ENCODE measurements at regions not wholly inside any gene's neighbourhood (a gene's known extent, or its start where the extent isn't known, plus 50 kb on each side); places are given as distances from the start of the nearest gene placed in this dataset.

- Histone ChIP-seq H3K27ac (ENCODE audit: low read depth) (no peak overlapping the region), H3K4me1 (ENCODE audit: insufficient read depth) (peaks cover 2% of the 10 kb centered on the region), H3K36me3 (ENCODE audit: insufficient read depth) (no peaks in the 10 kb centered on the region), H3K4me3 (ENCODE audit: low read depth, low read length) (no peak overlapping the region)
- DNase-seq (ENCODE audit: extremely low spot score) = no peak
- 98% methylated on average over 1 of the region's 1 CpG for WGBS
Observed at GRCh38 chr14:51538973-51539372, 112.7 kb upstream of the FRMD6 start.

GRCh38 chr14:51539571-51540037 lies 112.1 kb upstream of the FRMD6 start:
- Histone ChIP-seq H3K4me3 (ENCODE audit: low read depth, low read length) (no peak overlapping the region), H3K4me1 (ENCODE audit: insufficient read depth) (peaks cover 2% of the 10 kb centered on the region), H3K36me3 (ENCODE audit: insufficient read depth) (no peaks in the 10 kb centered on the region), H3K27ac (ENCODE audit: low read depth) (no peak overlapping the region)
- 35% methylated on average over 1 of the region's 1 CpG for WGBS
- DNase-seq (ENCODE audit: extremely low spot score) = no peak

GRCh38 chr14:51540364-51540763 lies 111.3 kb upstream of the FRMD6 start:
- H3K4me3 ChIP-seq (ENCODE audit: low read depth, low read length) = no peak overlapping the region
- no peaks in the 10 kb centered on the region for H3K36me3 ChIP-seq (ENCODE audit: insufficient read depth)
- peaks cover 2% of the 10 kb centered on the region for H3K4me1 ChIP-seq (ENCODE audit: insufficient read depth)
- WGBS = 70% methylated on average over 3 of the region's 3 CpGs
- DNase-seq (ENCODE audit: extremely low spot score) = no peak
- peak overlapping the region; percentile 57 for H3K27ac ChIP-seq (ENCODE audit: low read depth)

- 46% methylated on average over 4 of the region's 4 CpGs for WGBS
- peaks cover 2% of the 10 kb centered on the region for H3K4me1 ChIP-seq (ENCODE audit: insufficient read depth)
- H3K36me3 ChIP-seq (ENCODE audit: insufficient read depth) = no peaks in the 10 kb centered on the region
- no peak overlapping the region for H3K27ac ChIP-seq (ENCODE audit: low read depth)
- H3K4me3 ChIP-seq (ENCODE audit: low read depth, low read length) = no peak overlapping the region
- no peak for DNase-seq (ENCODE audit: extremely low spot score)
Observed at GRCh38 chr14:51544471-51544870, 107.2 kb upstream of the FRMD6 start.

- Histone ChIP-seq H3K36me3 (ENCODE audit: insufficient read depth) (no peaks in the 10 kb centered on the region), H3K27ac (ENCODE audit: low read depth) (no peak overlapping the region), H3K4me3 (ENCODE audit: low read depth, low read length) (no peak overlapping the region), H3K4me1 (ENCODE audit: insufficient read depth) (no peaks in the 10 kb centered on the region)
- DNase-seq (ENCODE audit: extremely low spot score) = no peak
- WGBS = 57% methylated on average over 3 of the region's 3 CpGs
Observed at GRCh38 chr14:51544901-51545300, 106.8 kb upstream of the FRMD6 start.

GRCh38 chr14:51545396-51545795 lies 106.3 kb upstream of the FRMD6 start:
- Histone ChIP-seq H3K4me3 (ENCODE audit: low read depth, low read length) (no peak overlapping the region), H3K4me1 (ENCODE audit: insufficient read depth) (no peaks in the 10 kb centered on the region), H3K36me3 (ENCODE audit: insufficient read depth) (no peaks in the 10 kb centered on the region), H3K27ac (ENCODE audit: low read depth) (no peak overlapping the region)
- no peak for DNase-seq (ENCODE audit: extremely low spot score)
- WGBS = 80% methylated on average over 3 of the region's 3 CpGs

- 38% methylated on average over 2 of the region's 2 CpGs for WGBS
- Histone ChIP-seq H3K4me1 (ENCODE audit: insufficient read depth) (no peaks in the 10 kb centered on the region), H3K27ac (ENCODE audit: low read depth) (no peak overlapping the region), H3K4me3 (ENCODE audit: low read depth, low read length) (no peak overlapping the region), H3K36me3 (ENCODE audit: insufficient read depth) (no peaks in the 10 kb centered on the region)
- no peak for DNase-seq (ENCODE audit: extremely low spot score)
Observed at GRCh38 chr14:51546099-51546498, 105.6 kb upstream of the FRMD6 start.

- no peak overlapping the region for H3K4me3 ChIP-seq (ENCODE audit: low read depth, low read length)
- no peak for DNase-seq (ENCODE audit: extremely low spot score)
- no peak overlapping the region for H3K27ac ChIP-seq (ENCODE audit: low read depth)
- no peaks in the 10 kb centered on the region for H3K4me1 ChIP-seq (ENCODE audit: insufficient read depth)
- 39% methylated on average over 2 of the region's 2 CpGs for WGBS
- no peaks in the 10 kb centered on the region for H3K36me3 ChIP-seq (ENCODE audit: insufficient read depth)
Observed at GRCh38 chr14:51546603-51547258, 105.0 kb upstream of the FRMD6 start.

- Histone ChIP-seq H3K36me3 (ENCODE audit: insufficient read depth) (no peaks in the 10 kb centered on the region), H3K4me1 (ENCODE audit: insufficient read depth) (no peaks in the 10 kb centered on the region), H3K27ac (ENCODE audit: low read depth) (peak overlapping the region; percentile 38), H3K4me3 (ENCODE audit: low read depth, low read length) (no peak overlapping the region)
- 23% methylated on average over 3 of the region's 3 CpGs for WGBS
- DNase-seq (ENCODE audit: extremely low spot score) = peak; percentile 63
Observed at GRCh38 chr14:51547260-51547659, 104.5 kb upstream of the FRMD6 start.

- H3K36me3 ChIP-seq (ENCODE audit: insufficient read depth) = no peaks in the 10 kb centered on the region
- DNase-seq (ENCODE audit: extremely low spot score) = no peak
- no peak overlapping the region for H3K4me3 ChIP-seq (ENCODE audit: low read depth, low read length)
- no peak overlapping the region for H3K27ac ChIP-seq (ENCODE audit: low read depth)
- H3K4me1 ChIP-seq (ENCODE audit: insufficient read depth) = no peaks in the 10 kb centered on the region
- 80% methylated on average over 2 of the region's 2 CpGs for WGBS
Observed at GRCh38 chr14:51547701-51548100, 104.0 kb upstream of the FRMD6 start.

- DNase-seq (ENCODE audit: extremely low spot score) = no peak
- H3K36me3 ChIP-seq (ENCODE audit: insufficient read depth) = no peaks in the 10 kb centered on the region
- 75% methylated on average over 4 of the region's 4 CpGs for whole genome bisulfite sequencing
- no peak overlapping the region for H3K4me3 ChIP-seq (ENCODE audit: low read depth, low read length)
- no peak overlapping the region for H3K27ac ChIP-seq (ENCODE audit: low read depth)
- no peaks in the 10 kb centered on the region for H3K4me1 ChIP-seq (ENCODE audit: insufficient read depth)
Observed at GRCh38 chr14:51548187-51548586, 103.5 kb upstream of the FRMD6 start.

- Histone ChIP-seq H3K4me1 (ENCODE audit: insufficient read depth) (no peaks in the 10 kb centered on the region), H3K27ac (ENCODE audit: low read depth) (no peak overlapping the region), H3K4me3 (ENCODE audit: low read depth, low read length) (no peak overlapping the region), H3K36me3 (ENCODE audit: insufficient read depth) (no peaks in the 10 kb centered on the region)
- 71% methylated on average over 5 of the region's 5 CpGs for WGBS
- DNase-seq (ENCODE audit: extremely low spot score) = no peak
Observed at GRCh38 chr14:51550636-51551035, 101.1 kb upstream of the FRMD6 start.

GRCh38 chr14:51552275-51552674 lies 99.4 kb upstream of the FRMD6 start:
- H3K4me1 ChIP-seq (ENCODE audit: insufficient read depth) = no peaks in the 10 kb centered on the region
- no peak overlapping the region for H3K27ac ChIP-seq (ENCODE audit: low read depth)
- 96% methylated on average over 7 of the region's 7 CpGs for WGBS
- H3K4me3 ChIP-seq (ENCODE audit: low read depth, low read length) = no peak overlapping the region
- DNase-seq (ENCODE audit: extremely low spot score) = no peak
- no peaks in the 10 kb centered on the region for H3K36me3 ChIP-seq (ENCODE audit: insufficient read depth)

GRCh38 chr14:51552768-51553404 lies 98.8 kb upstream of the FRMD6 start:
- no peak for DNase-seq (ENCODE audit: extremely low spot score)
- H3K27ac ChIP-seq (ENCODE audit: low read depth) = no peak overlapping the region
- 76% methylated on average over 4 of the region's 4 CpGs for WGBS

More at GRCh38 chr14:51552768-51553404, 98.8 kb upstream of the FRMD6 start:
- no peaks in the 10 kb centered on the region for H3K4me1 ChIP-seq (ENCODE audit: insufficient read depth)
- no peaks in the 10 kb centered on the region for H3K36me3 ChIP-seq (ENCODE audit: insufficient read depth)
- H3K4me3 ChIP-seq (ENCODE audit: low read depth, low read length) = no peak overlapping the region

All from urinary bladder (tissue), 3 donors.